Activated B cell treated with CpG ODN at 0.5 μM for 24 hours (primary cell): ENCODE measurements at regions not wholly inside any gene's neighbourhood (a gene's known extent, or its start where the extent isn't known, plus 50 kb on each side); places are given as distances from the start of the nearest gene placed in this dataset.

Source experiments
- ATAC-seq: fragments of 200-7000 bp; cut with Tn5 transposase; one replicate; pipeline ENCODE4 v1.10.0; 2021; ENCODE audit warnings: low read depth, mild to moderate bottlenecking, moderate library complexity
- CTCF ChIA-PET: fragments of 350-600 bp; sonication (Branson Sonifier 250); formaldehyde crosslinking; loops from one replicate; lab custom pipeline; 2021; ENCODE audit warnings: antibody characterized with exemption; lab: Charles Lee
- POLR2A ChIA-PET: fragments of 350-600 bp; sonication (Branson Sonifier 250); formaldehyde crosslinking; loops from one replicate; lab custom pipeline; 2021; ENCODE audit warnings: antibody characterized with exemption; lab: Charles Lee
- DNase-seq: peaks from one replicate; pipeline ENCODE4 v3.0.0; 2022
- H3K27ac Mint-ChIP-seq: one replicate; pipeline ENCODE4 v1.8.0; 2020; ENCODE audit warnings: mixed read lengths
- H3K27me3 Mint-ChIP-seq: one replicate; pipeline ENCODE4 v1.8.0; 2021; ENCODE audit warnings: mixed read lengths
- H3K36me3 Mint-ChIP-seq: one replicate; pipeline ENCODE4 v1.8.0; 2021; ENCODE audit warnings: low read depth, mixed read lengths
- H3K4me1 Mint-ChIP-seq: one replicate; pipeline ENCODE4 v1.8.0; 2021; ENCODE audit warnings: mixed read lengths
- H3K4me3 Mint-ChIP-seq: one replicate; pipeline ENCODE4 v1.8.0; 2020; ENCODE audit warnings: mild to moderate bottlenecking, mixed read lengths
- H3K9me3 Mint-ChIP-seq: one replicate; pipeline ENCODE4 v1.8.0; 2020; ENCODE audit warnings: mixed read lengths
- CTCF ChIP-seq: fragments of 200-600 bp; IDR thresholded peaks from one replicate; pipeline ENCODE4 v1.8.0; 2022; ENCODE audit warnings: antibody characterized with exemption, mild to moderate bottlenecking
- intact Hi-C: fragments of 100-400 bp; cut with micrococcal nuclease; formaldehyde crosslinking; loops from one replicate; pipeline ENCODE4 v1.15.1; 2024

- H3K27ac Mint-ChIP-seq = no peak overlapping the region
- no peaks in the 10 kb centered on the region for H3K4me1 Mint-ChIP-seq
- DNase-seq (no peak), ATAC-seq (no peak)
- no peaks in the 10 kb centered on the region for H3K27me3 Mint-ChIP-seq
- no peak overlapping the region for H3K4me3 Mint-ChIP-seq
- no peaks in the 10 kb centered on the region for H3K36me3 Mint-ChIP-seq
- ChIA-PET CTCF (no interaction called here), POLR2A (no interaction called here)
- H3K9me3 Mint-ChIP-seq = no peaks in the 10 kb centered on the region
- intact Hi-C loops = no loop called here
- TF ChIP-seq CTCF = no peak
Measured at GRCh38 chr3:43970351-43970750, 271.3 kb upstream of the TOPAZ1 start.

- intact Hi-C loops = no loop called here
- H3K27me3 Mint-ChIP-seq = peaks cover 3% of the 10 kb centered on the region
- TF ChIP-seq CTCF = no peak
- H3K4me1 Mint-ChIP-seq = no peaks in the 10 kb centered on the region
- ChIA-PET POLR2A (no interaction called here), CTCF (no interaction called here)
- peaks cover 1% of the 10 kb centered on the region for H3K9me3 Mint-ChIP-seq
- ATAC-seq (no peak), DNase-seq (no peak)
- no peak overlapping the region for H3K27ac Mint-ChIP-seq
- no peaks in the 10 kb centered on the region for H3K36me3 Mint-ChIP-seq
- no peak overlapping the region for H3K4me3 Mint-ChIP-seq
Measured at GRCh38 chr3:43970920-43971319, 270.8 kb upstream of the TOPAZ1 start.

GRCh38 chr3:43971486-43971885 lies 270.2 kb upstream of the TOPAZ1 start:
- ChIA-PET CTCF (no interaction called here), POLR2A (no interaction called here)
- H3K36me3 Mint-ChIP-seq = no peaks in the 10 kb centered on the region
- H3K4me3 Mint-ChIP-seq = no peak overlapping the region
- no peak overlapping the region for H3K27ac Mint-ChIP-seq
- ATAC-seq (no peak), DNase-seq (no peak)
- H3K4me1 Mint-ChIP-seq = no peaks in the 10 kb centered on the region
- TF ChIP-seq CTCF = no peak
- intact Hi-C loops = no loop called here
- H3K27me3 Mint-ChIP-seq = peaks cover 3% of the 10 kb centered on the region
- peaks cover 4% of the 10 kb centered on the region for H3K9me3 Mint-ChIP-seq

GRCh38 chr3:43978708-43979107 lies 263.0 kb upstream of the TOPAZ1 start:
- no peaks in the 10 kb centered on the region for H3K36me3 Mint-ChIP-seq
- peaks cover 4% of the 10 kb centered on the region for H3K27me3 Mint-ChIP-seq
- H3K27ac Mint-ChIP-seq = no peak overlapping the region
- ATAC-seq (no peak), DNase-seq (no peak)
- TF ChIP-seq CTCF = no peak
- peaks cover 4% of the 10 kb centered on the region for H3K9me3 Mint-ChIP-seq
- H3K4me1 Mint-ChIP-seq = no peaks in the 10 kb centered on the region
- intact Hi-C loops = no loop called here
- ChIA-PET CTCF (no interaction called here), POLR2A (no interaction called here)
- H3K4me3 Mint-ChIP-seq = no peak overlapping the region

- POLR2A ChIA-PET = no interaction called here
- no peaks in the 10 kb centered on the region for H3K36me3 Mint-ChIP-seq
- ATAC-seq = no peak
- H3K4me1 Mint-ChIP-seq = no peaks in the 10 kb centered on the region
- peaks cover 7% of the 10 kb centered on the region for H3K9me3 Mint-ChIP-seq
- DNase-seq = no peak
- H3K27me3 Mint-ChIP-seq = peaks cover 12% of the 10 kb centered on the region
- intact Hi-C loops = no loop called here
- no peak overlapping the region for H3K4me3 Mint-ChIP-seq
- CTCF ChIA-PET = no interaction called here
- H3K27ac Mint-ChIP-seq = no peak overlapping the region
- no peak for TF ChIP-seq CTCF
Measured at GRCh38 chr3:43979645-43980044, 262.0 kb upstream of the TOPAZ1 start.
